ENCODE measurements at regions not wholly inside any gene's neighbourhood (a gene's known extent, or its start where the extent isn't known, plus 50 kb on each side); places are given as distances from the start of the nearest gene placed in this dataset.
"Not testable (repeated sequence)": the region's sequence is repeated elsewhere in the genome, so short reads cannot be mapped to it uniquely, and the experiment has no call there.

DNA sequence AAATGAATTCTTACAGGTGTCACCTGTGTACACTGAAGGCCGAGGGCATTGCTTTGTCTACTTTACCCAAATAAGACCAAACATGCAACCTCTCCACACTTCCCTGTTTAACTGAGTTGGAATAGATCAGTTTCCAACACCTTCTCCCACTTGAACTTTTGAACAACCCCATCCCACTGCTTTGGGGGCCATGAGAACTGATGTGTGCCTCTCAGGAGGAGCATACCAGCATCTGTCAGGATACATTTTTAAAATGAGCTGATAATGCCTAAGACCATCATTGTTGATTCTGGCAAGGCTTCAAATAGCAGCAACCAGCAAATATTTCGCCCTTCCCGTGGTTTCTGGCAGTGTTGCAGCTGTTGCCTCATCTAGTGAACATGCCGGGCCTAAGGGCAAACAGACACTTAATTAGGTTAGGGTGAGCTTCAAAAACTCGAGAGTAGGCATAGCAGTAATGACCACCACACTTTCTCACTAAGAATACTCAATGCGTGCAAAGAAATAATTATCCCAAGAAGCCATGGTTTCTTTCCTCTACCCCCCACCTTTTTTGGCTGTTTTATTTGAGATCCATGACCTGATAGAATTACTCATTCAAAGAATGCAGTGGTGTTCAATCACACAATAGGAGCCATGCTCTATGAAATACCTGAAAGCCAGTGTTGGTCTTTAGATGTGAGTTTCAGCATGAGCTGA lies 63.7 kb downstream of the MAP10 start (continued):
- TF ChIP-seq, protein P1, sequence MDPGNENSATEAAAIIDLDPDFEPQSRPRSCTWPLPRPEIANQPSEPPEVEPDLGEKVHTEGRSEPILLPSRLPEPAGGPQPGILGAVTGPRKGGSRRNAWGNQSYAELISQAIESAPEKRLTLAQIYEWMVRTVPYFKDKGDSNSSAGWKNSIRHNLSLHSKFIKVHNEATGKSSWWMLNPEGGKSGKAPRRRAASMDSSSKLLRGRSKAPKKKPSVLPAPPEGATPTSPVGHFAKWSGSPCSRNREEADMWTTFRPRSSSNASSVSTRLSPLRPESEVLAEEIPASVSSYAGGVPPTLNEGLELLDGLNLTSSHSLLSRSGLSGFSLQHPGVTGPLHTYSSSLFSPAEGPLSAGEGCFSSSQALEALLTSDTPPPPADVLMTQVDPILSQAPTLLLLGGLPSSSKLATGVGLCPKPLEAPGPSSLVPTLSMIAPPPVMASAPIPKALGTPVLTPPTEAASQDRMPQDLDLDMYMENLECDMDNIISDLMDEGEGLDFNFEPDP (CRISPR knock-in tag; conservative IDR thresholded peaks at IDR 0.05): no peak
- TF ChIP-seq RXRB (CRISPR knock-in tag; IDR thresholded peaks at IDR 0.05; ENCODE audit: borderline replicate concordance) (no peak), ZMYM4 (CRISPR knock-in tag; IDR thresholded peaks at IDR 0.05) (no peak), ZNF713 (CRISPR knock-in tag; IDR thresholded peaks at IDR 0.05) (no peak), REPIN1 (CRISPR knock-in tag; IDR thresholded peaks at IDR 0.05; ENCODE audit: borderline replicate concordance, low read depth) (no peak)

DNA sequence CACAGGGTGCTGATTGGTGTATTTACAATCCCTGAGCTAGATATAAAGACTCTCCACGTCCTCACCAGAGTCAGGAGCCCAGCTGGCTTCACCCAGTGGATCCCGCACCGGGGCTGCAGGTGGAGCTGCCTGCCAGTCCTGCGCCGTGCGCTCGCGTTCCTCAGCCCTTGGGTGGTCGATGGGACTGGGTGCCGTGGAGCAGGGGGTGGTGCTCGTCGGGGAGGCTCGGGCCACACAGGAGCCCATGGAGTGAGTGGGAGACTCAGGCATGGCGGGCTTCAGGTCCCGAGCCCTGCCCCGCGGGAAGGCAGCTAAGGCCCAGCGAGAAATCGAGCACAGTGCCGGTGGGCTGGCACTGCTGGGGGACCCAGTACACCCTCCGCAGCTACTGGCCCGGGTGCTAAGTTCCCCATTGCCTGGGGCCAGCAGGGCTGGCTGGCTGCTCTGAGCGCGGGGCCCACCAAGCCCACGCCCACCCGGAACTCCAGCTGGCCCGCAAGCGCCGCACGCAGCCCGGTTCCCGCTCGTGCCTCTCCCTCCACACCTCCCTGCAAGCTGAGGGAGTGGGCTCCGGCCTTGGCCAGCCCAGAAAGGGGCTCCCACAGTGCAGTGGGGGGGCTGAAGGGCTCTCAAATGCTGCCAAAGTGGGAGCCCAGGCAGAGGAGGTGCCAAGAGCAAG lies 66.2 kb downstream of the MAP10 start:
- H4K20me1 ChIP-seq (ENCODE audit: insufficient read depth, low read length); H3K36me3 ChIP-seq (replicated peaks in 1 of 2; ENCODE audit: control insufficient read depth in 1 of 2, insufficient read depth in 2 of 2, low read length in 2 of 2); DNase-seq (ENCODE audit: low spot score); intact Hi-C loops (cut with micrococcal nuclease; ENCODE audit: unreplicated experiment); H2AFZ ChIP-seq (ENCODE audit: low read length); H3K4me3 ChIP-seq (replicated peaks in 1 of 3; ENCODE audit: insufficient read depth in 1 of 3, low read depth in 2 of 3, low read length in 3 of 3); H3K4me2 ChIP-seq (ENCODE audit: low read depth, low read length); H3K9ac ChIP-seq (ENCODE audit: insufficient read depth, low read depth, low read length); H3K9me3 ChIP-seq (ENCODE audit: low read length); H3K27ac ChIP-seq (ENCODE audit: extremely low read length, insufficient read depth, low read length); FAIRE-seq; BruUV-seq (replicated peaks); POLR2A ChIA-PET; ATAC-seq; in situ Hi-C loops (cut with HindIII; ENCODE audit: extremely low pct_ligation_motif_present, low pct_unique_long_range_greater_than_20kb); H3K4me1 ChIP-seq (ENCODE audit: insufficient read depth, low read length); H3K27me3 ChIP-seq (ENCODE audit: control insufficient read depth in 1 of 2, insufficient read depth in 2 of 2, low read length in 2 of 2); CTCF ChIA-PET (ENCODE audit: low intra/inter-chr PET ratio, low total read pairs); H3K79me2 ChIP-seq (ENCODE audit: insufficient read depth, low read length): not testable (repeated sequence)
- WGBS (ENCODE audit: low lambda C conversion rate): no CpG with 5 or more reads among the region's 34 CpGs
